DMS 273 (cell line): ENCODE measurements at regions not wholly inside any gene's neighbourhood (a gene's known extent, or its start where the extent isn't known, plus 50 kb on each side); places are given as distances from the start of the nearest gene placed in this dataset.

Source experiments
- DNase-seq: peaks from one replicate; lab custom pipeline; 2025; ENCODE audit not compliant: unreplicated experiment; lab: John Stamatoyannopoulos, UW

GRCh38 chrX:23228454-23228853, 106.2 kb upstream of the PTCHD1 start:
- DNase-seq: no peak

DNA sequence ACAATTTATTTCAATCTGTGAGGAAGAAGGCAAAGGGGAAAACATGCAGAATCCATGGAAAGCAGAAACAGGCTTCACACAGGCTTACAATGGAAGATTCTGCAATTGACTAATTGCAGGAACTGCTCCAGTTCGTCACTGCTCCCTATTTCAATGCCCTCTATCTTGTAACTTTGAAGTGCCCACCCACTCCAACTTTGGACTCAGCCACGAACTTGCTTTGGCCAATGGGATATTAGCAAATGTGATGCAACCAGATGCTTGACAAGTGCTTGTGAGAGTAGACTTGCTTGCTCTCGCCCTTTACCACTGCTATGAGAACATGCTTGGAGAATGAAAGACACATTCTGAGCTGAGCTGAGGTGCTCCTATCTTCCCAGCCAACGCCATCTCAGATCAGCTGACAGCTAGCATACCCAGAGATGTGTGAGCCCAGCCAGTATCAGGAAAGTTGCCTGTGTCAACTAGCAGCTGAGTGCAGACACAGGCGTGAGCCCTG, 105.7 kb upstream of the PTCHD1 start:
- no peak for DNase-seq

- DNase-seq: no peak
These were observed 99.6 kb upstream of the PTCHD1 start for GRCh38 chrX:23235051-23235450.

DNA sequence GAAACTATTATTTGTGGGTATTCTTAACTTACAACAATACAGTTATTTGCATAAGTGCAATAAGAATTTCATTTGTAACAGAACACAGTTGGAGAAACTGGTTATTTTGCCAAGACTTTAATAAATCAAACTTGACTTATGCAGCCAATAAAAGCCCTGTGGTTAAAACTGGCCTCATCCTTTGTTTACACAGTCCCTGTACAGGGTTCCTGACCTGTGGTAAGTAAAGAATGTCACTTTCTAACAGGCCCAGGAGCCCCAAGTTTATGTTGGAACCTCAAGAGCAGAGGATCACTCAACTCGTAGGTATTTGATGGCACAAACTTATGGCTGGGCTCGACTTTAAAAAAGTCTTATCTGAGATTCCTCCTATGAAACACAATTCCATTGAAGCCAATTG, 88.6 kb upstream of the PTCHD1 start:
- DNase-seq: no peak

GRCh38 chrX:23248187-23248586, 86.5 kb upstream of the PTCHD1 start:
- DNase-seq: no peak

DNA sequence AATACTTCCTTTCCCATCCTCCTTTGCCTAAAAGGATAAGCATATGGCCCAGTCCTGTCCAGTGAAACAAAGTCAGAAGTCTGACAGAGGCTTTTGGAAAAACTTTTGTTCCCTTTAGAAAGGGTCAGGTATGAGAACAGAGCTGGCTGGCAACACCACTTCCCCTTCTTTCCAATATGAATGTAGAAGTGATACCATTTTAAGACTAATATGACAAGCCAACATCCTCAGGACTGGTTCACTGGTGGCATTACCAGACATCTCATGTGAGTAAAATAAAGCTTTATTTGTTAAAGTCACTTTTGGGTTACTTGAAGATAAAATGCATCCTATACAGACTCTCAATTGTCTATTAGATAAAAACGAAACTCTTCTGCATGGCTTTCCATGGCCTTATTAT, 83.6 kb upstream of the PTCHD1 start:
- DNase-seq: no peak

DNA sequence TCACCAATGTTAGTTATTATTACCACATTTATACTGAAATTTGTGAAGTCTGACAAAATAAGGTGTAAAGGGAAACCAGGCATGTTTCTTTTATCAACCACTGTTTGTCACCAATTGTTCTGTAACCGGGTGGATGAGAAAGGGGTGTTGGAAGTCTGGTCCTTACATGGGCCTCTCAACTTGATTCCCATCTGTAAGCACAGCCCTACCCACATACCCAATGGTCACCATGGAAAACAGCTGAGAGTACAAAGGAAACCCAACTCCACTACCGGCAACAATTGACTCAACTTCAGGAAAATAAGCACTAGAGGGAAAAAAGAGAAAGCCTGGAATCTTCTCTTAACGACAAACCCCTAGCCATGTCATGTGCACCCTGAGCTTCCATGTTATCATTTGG, 70.8 kb upstream of the PTCHD1 start:
- DNase-seq: no peak

GRCh38 chrX:23269923-23270322, 64.7 kb upstream of the PTCHD1 start:
- no peak for DNase-seq

- no peak for DNase-seq
These were observed 63.6 kb upstream of the PTCHD1 start for GRCh38 chrX:23271026-23271425.

DNA sequence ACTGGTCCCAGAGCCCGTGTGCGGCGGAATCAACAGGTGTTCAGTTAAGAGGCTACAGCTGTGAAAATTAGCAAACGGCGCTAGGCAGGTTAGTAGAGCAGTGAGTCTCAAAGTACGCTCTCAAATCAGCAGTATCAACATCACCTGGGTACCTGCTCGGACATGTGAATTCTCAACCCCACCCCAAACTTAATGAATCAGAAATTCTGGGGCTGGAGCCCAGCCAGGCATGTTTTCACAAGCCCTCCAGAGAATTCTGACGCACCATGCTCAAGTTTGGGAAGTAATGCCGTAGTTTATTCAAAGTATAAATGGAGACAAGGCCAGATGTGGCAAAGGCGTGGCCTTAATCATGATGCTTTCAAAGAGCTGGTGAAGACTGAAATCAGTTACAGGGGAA, 58.2 kb upstream of the PTCHD1 start:
- DNase-seq: no peak
